HepG2 (cell line): ENCODE measurements at regions not wholly inside any gene's neighbourhood (a gene's known extent, or its start where the extent isn't known, plus 50 kb on each side); places are given as distances from the start of the nearest gene placed in this dataset.

Source experiments
- DNMT1 ChIP-seq: sonication (generic); formaldehyde crosslinking; IDR thresholded peaks from 2 replicates; pipeline ENCODE4 v1.5.1; 2020; ENCODE audit warnings: mild to moderate bottlenecking, missing genetic modification reagents
- FLYWCH1 ChIP-seq: sonication (generic); formaldehyde crosslinking; IDR thresholded peaks from 2 replicates; pipeline ENCODE4 v1.8.1; 2023; ENCODE audit warnings: mild to moderate bottlenecking, missing genetic modification reagents
- FOXP1 ChIP-seq, 2 experiments: fragments of 450-650 bp in 1 of 2; IDR thresholded peaks; 2 replicates each; pipeline ENCODE4 v1.6.1; 2017 to 2018; ENCODE audit warnings: antibody characterized with exemption in 1 of 2
- HDAC2 ChIP-seq: sonication (generic); formaldehyde crosslinking; IDR thresholded peaks from 2 replicates; pipeline ENCODE4 v1.4.0; 2020; ENCODE audit warnings: missing genetic modification reagents
- HMGA1 ChIP-seq: sonication (generic); formaldehyde crosslinking; conservative IDR thresholded peaks from 2 replicates; pipeline ENCODE4 v1.4.0; 2020; ENCODE audit warnings: missing genetic modification reagents
- KAT2B ChIP-seq: fragments of 150-350 bp; IDR thresholded peaks from 2 replicates; pipeline ENCODE4 v1.6.1; 2014; ENCODE audit warnings: low read depth, low read length, borderline replicate concordance
- NFE2L1 ChIP-seq: sonication (generic); formaldehyde crosslinking; IDR thresholded peaks from 2 replicates; pipeline ENCODE4 v1.4.0; 2020; ENCODE audit warnings: missing genetic modification reagents, mild to moderate bottlenecking, borderline replicate concordance
- NFRKB ChIP-seq: fragments of 450-650 bp; IDR thresholded peaks from 2 replicates; pipeline ENCODE4 v1.6.1; 2017
- POGZ ChIP-seq: sonication (generic); formaldehyde crosslinking; IDR thresholded peaks from 2 replicates; pipeline ENCODE4 v1.4.0; 2020; ENCODE audit warnings: mild to moderate bottlenecking, missing genetic modification reagents
- POLR2AphosphoS2 ChIP-seq: IDR thresholded peaks from 2 replicates; pipeline ENCODE4 v1.6.1; 2011; ENCODE audit warnings: low read depth, low read length, improper control_type of control experiment
- PTBP1 ChIP-seq: fragments of 200-400 bp; formaldehyde crosslinking; IDR thresholded peaks from 2 replicates; pipeline ENCODE4 v1.6.1; 2018; ENCODE audit warnings: low read length, low read depth; ENCODE audit not compliant: poor library complexity, severe bottlenecking
- REL ChIP-seq: sonication (generic); formaldehyde crosslinking; conservative IDR thresholded peaks from 2 replicates; pipeline ENCODE4 v1.8.0; 2022; ENCODE audit warnings: mild to moderate bottlenecking, missing genetic modification reagents, moderate library complexity
- RXRA ChIP-seq: sonication (generic); formaldehyde crosslinking; IDR thresholded peaks from 2 replicates; pipeline ENCODE4 v1.5.1; 2020; ENCODE audit warnings: missing genetic modification reagents
- STAG1 ChIP-seq: sonication (generic); formaldehyde crosslinking; IDR thresholded peaks from 2 replicates; pipeline ENCODE4 v1.4.0; 2020; ENCODE audit warnings: missing genetic modification reagents
- TP53 ChIP-seq: sonication (generic); formaldehyde crosslinking; conservative IDR thresholded peaks from 2 replicates; pipeline ENCODE4 v1.4.0; 2020; ENCODE audit warnings: missing genetic modification reagents
- ZNF143 ChIP-seq: sonication (generic); formaldehyde crosslinking; IDR thresholded peaks from 2 replicates; pipeline ENCODE4 v1.4.0; 2020; ENCODE audit warnings: missing genetic modification reagents
- ZNF3 ChIP-seq: IDR thresholded peaks from 2 replicates; pipeline ENCODE4 v1.7.0; 2017; ENCODE audit warnings: inconsistent platforms
- ZNF496 ChIP-seq: sonication (generic); formaldehyde crosslinking; IDR thresholded peaks from 2 replicates; pipeline ENCODE4 v1.8.1; 2023; ENCODE audit warnings: mild to moderate bottlenecking, moderate library complexity, missing genetic modification reagents; ENCODE audit not compliant: insufficient replicate concordance
- ZNF501 ChIP-seq: sonication (generic); formaldehyde crosslinking; IDR thresholded peaks from 2 replicates; pipeline ENCODE4 v1.5.1; 2020; ENCODE audit warnings: mild to moderate bottlenecking, moderate library complexity, missing genetic modification reagents
- ZNF512B ChIP-seq: sonication (generic); formaldehyde crosslinking; IDR thresholded peaks from 2 replicates; pipeline ENCODE4 v1.5.1; 2020; ENCODE audit warnings: missing genetic modification reagents, mild to moderate bottlenecking, borderline replicate concordance
- ZNF563 ChIP-seq: sonication (generic); formaldehyde crosslinking; IDR thresholded peaks from 2 replicates; pipeline ENCODE4 v1.8.0; 2022; ENCODE audit warnings: mild to moderate bottlenecking, moderate library complexity, missing genetic modification reagents
- ZSCAN29 ChIP-seq: sonication (generic); formaldehyde crosslinking; conservative IDR thresholded peaks from 2 replicates; pipeline ENCODE4 v1.4.0; 2020; ENCODE audit warnings: mild to moderate bottlenecking, missing genetic modification reagents
- TF ChIP-seq, protein P1 (sequence below): sonication (generic); formaldehyde crosslinking; IDR thresholded peaks from 2 replicates; pipeline ENCODE4 v1.4.0; 2020; ENCODE audit warnings: missing genetic modification reagents, borderline replicate concordance
- TF ChIP-seq, protein P2 (sequence below): sonication (generic); formaldehyde crosslinking; IDR thresholded peaks from 2 replicates; pipeline ENCODE4 v1.4.0; 2020; ENCODE audit warnings: missing genetic modification reagents

GRCh38 chr9:97788763-97789663 is 64.0 kb upstream of the FOXE1 start (continued):
- TF ChIP-seq, protein P1, sequence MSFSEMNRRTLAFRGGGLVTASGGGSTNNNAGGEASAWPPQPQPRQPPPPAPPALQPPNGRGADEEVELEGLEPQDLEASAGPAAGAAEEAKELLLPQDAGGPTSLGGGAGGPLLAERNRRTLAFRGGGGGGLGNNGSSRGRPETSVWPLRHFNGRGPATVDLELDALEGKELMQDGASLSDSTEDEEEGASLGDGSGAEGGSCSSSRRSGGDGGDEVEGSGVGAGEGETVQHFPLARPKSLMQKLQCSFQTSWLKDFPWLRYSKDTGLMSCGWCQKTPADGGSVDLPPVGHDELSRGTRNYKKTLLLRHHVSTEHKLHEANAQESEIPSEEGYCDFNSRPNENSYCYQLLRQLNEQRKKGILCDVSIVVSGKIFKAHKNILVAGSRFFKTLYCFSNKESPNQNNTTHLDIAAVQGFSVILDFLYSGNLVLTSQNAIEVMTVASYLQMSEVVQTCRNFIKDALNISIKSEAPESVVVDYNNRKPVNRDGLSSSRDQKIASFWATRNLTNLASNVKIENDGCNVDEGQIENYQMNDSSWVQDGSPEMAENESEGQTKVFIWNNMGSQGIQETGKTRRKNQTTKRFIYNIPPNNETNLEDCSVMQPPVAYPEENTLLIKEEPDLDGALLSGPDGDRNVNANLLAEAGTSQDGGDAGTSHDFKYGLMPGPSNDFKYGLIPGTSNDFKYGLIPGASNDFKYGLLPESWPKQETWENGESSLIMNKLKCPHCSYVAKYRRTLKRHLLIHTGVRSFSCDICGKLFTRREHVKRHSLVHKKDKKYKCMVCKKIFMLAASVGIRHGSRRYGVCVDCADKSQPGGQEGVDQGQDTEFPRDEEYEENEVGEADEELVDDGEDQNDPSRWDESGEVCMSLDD (CRISPR knock-in tag) = no peak
- no peak; the same call in 1 of the 2 replicates for TF ChIP-seq RXRA
- TF ChIP-seq ZNF143 (CRISPR knock-in tag) = no peak
- TF ChIP-seq STAG1 (CRISPR knock-in tag) = no peak
- TF ChIP-seq HDAC2 (CRISPR knock-in tag) = 0 out of 2 replicates have a peak, but pooled peaks have one; percentile 34
- no peak for TF ChIP-seq ZNF512B (CRISPR knock-in tag)
- TF ChIP-seq ZNF496 (CRISPR knock-in tag) = no peak
- no peak for TF ChIP-seq TP53 (CRISPR knock-in tag)
- no peak for TF ChIP-seq POLR2AphosphoS2
- no peak for TF ChIP-seq NFE2L1
- no peak for TF ChIP-seq DNMT1 (CRISPR knock-in tag)
- TF ChIP-seq NFRKB = no peak
- no peak for TF ChIP-seq ZSCAN29
- no peak for TF ChIP-seq ZNF563
- no peak for TF ChIP-seq KAT2B
- TF ChIP-seq FLYWCH1 = no peak
- TF ChIP-seq, protein P2, sequence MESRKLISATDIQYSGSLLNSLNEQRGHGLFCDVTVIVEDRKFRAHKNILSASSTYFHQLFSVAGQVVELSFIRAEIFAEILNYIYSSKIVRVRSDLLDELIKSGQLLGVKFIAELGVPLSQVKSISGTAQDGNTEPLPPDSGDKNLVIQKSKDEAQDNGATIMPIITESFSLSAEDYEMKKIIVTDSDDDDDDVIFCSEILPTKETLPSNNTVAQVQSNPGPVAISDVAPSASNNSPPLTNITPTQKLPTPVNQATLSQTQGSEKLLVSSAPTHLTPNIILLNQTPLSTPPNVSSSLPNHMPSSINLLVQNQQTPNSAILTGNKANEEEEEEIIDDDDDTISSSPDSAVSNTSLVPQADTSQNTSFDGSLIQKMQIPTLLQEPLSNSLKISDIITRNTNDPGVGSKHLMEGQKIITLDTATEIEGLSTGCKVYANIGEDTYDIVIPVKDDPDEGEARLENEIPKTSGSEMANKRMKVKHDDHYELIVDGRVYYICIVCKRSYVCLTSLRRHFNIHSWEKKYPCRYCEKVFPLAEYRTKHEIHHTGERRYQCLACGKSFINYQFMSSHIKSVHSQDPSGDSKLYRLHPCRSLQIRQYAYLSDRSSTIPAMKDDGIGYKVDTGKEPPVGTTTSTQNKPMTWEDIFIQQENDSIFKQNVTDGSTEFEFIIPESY (CRISPR knock-in tag) = peak; percentile 14; the same call in 1 of the 2 replicates
- no peak for TF ChIP-seq PTBP1
- TF ChIP-seq POGZ = no peak
- TF ChIP-seq ZNF3 (CRISPR knock-in tag) = no peak
- no peak for TF ChIP-seq ZNF501
- TF ChIP-seq HMGA1 = no peak
- no peak for TF ChIP-seq FOXP1 (IDR thresholded peaks at IDR 0.05)
- TF ChIP-seq FOXP1 (CRISPR knock-in tag; IDR thresholded peaks at IDR 0.05) = peak; percentile 21; the same call in 1 of the 2 replicates
- TF ChIP-seq REL (CRISPR knock-in tag) = no peak
